Activated CD8-positive, alpha-beta T cell treated with anti-CD3 and anti-CD28 coated beads for 36 hours (primary cell): ENCODE measurements at regions not wholly inside any gene's neighbourhood (a gene's known extent, or its start where the extent isn't known, plus 50 kb on each side); places are given as distances from the start of the nearest gene placed in this dataset.

Source experiments
- ATAC-seq: fragments of 200-7000 bp; cut with Tn5 transposase; one replicate; pipeline ENCODE4 v1.10.0; 2021; ENCODE audit warnings: mild to moderate bottlenecking, moderate library complexity
- CTCF ChIA-PET: fragments of 350-600 bp; sonication (Branson Sonifier 250); formaldehyde crosslinking; loops from one replicate; lab custom pipeline; 2021; ENCODE audit warnings: antibody characterized with exemption; lab: Charles Lee
- POLR2A ChIA-PET: fragments of 350-600 bp; sonication (Branson Sonifier 250); formaldehyde crosslinking; loops from one replicate; lab custom pipeline; 2021; ENCODE audit warnings: antibody characterized with exemption; lab: Charles Lee
- DNase-seq: peaks from one replicate; pipeline ENCODE4 v3.0.0-alpha.2; 2020
- H3K27ac Mint-ChIP-seq: one replicate; pipeline ENCODE4 v1.8.0; 2021; ENCODE audit warnings: mild to moderate bottlenecking, mixed read lengths
- H3K27me3 Mint-ChIP-seq: one replicate; pipeline ENCODE4 v1.8.0; 2021; ENCODE audit warnings: mixed read lengths
- H3K36me3 Mint-ChIP-seq: one replicate; pipeline ENCODE4 v1.8.0; 2021; ENCODE audit warnings: low read depth, mixed read lengths
- H3K4me1 Mint-ChIP-seq: one replicate; pipeline ENCODE4 v1.8.0; 2021; ENCODE audit warnings: low read depth, mixed read lengths
- H3K4me3 Mint-ChIP-seq: one replicate; pipeline ENCODE4 v1.8.0; 2021; ENCODE audit warnings: mild to moderate bottlenecking, moderate library complexity, mixed read lengths
- H3K9me3 Mint-ChIP-seq: one replicate; pipeline ENCODE4 v1.8.0; 2021; ENCODE audit warnings: mixed read lengths
- CTCF ChIP-seq: fragments of 200-600 bp; IDR thresholded peaks from one replicate; pipeline ENCODE4 v1.8.0; 2022; ENCODE audit warnings: antibody characterized with exemption, mild to moderate bottlenecking
- intact Hi-C: fragments of 100-400 bp; cut with micrococcal nuclease; formaldehyde crosslinking; loops from one replicate; pipeline ENCODE4 v1.10.0; 2022

DNA sequence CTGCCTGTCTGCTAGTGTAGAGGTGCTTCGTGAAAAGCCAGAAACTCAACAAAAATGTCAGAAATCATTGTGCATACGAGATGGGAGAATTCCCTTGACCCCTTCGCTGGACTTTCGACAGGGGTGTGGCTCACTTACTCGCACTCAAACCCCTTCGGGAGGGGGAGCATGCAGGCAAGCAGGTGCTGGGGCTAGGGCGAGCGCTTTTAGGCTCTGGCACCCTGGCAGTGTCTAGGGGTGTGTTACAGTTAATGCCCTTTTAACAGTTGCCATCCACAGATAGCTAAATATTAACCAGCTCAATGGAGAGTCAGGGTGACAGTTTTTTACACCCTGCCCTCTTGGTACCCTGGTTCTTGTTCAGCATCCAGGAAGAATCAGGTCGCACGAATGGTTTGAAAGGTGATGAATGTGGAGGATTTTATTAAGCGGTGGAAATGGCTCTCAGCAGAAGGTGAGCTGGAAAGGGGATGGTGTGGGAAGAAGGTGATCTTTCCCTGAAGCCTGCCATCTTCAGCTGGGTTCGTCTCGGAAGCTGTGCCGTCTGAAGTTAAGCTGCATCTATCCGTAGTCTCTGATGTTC, 59.6 kb upstream of the SHANK2 start:
- POLR2A ChIA-PET: no interaction called here
- intact Hi-C loops: no loop called here

GRCh38 chr11:71311176-71311925, 59.0 kb upstream of the SHANK2 start:
- DNase-seq: no peak
- Mint-ChIP-seq H3K4me1 (no peaks in the 10 kb centered on the region), H3K4me3 (no peak overlapping the region), H3K27me3 (peaks cover 2% of the 10 kb centered on the region), H3K27ac (no peak overlapping the region), H3K9me3 (no peaks in the 10 kb centered on the region), H3K36me3 (no peaks in the 10 kb centered on the region)
- ChIA-PET POLR2A (no interaction called here), CTCF (no interaction called here)
- no peak for ATAC-seq
- intact Hi-C loops: no loop called here
- no peak for TF ChIP-seq CTCF

More for the DNA sequence above, 59.6 kb upstream of the SHANK2 start:
- no peak for ATAC-seq
- TF ChIP-seq CTCF: no peak
- H3K4me1 Mint-ChIP-seq: no peaks in the 10 kb centered on the region
- peaks cover 2% of the 10 kb centered on the region for H3K27me3 Mint-ChIP-seq
- H3K27ac Mint-ChIP-seq: no peak overlapping the region
- no peaks in the 10 kb centered on the region for H3K9me3 Mint-ChIP-seq
- DNase-seq: no peak
- H3K36me3 Mint-ChIP-seq: no peaks in the 10 kb centered on the region
- H3K4me3 Mint-ChIP-seq: no peak overlapping the region
- CTCF ChIA-PET: no interaction called here

GRCh38 chr11:71310184-71310583, 57.8 kb upstream of the SHANK2 start:
- no peaks in the 10 kb centered on the region for H3K9me3 Mint-ChIP-seq
- DNase-seq: no peak
- H3K4me3 Mint-ChIP-seq: no peak overlapping the region
- H3K27ac Mint-ChIP-seq: no peak overlapping the region
- CTCF ChIA-PET: no interaction called here
- peaks cover 2% of the 10 kb centered on the region for H3K27me3 Mint-ChIP-seq
- intact Hi-C loops: no loop called here
- no peak for TF ChIP-seq CTCF
- POLR2A ChIA-PET: no interaction called here
- H3K4me1 Mint-ChIP-seq: no peaks in the 10 kb centered on the region
- no peaks in the 10 kb centered on the region for H3K36me3 Mint-ChIP-seq
- no peak for ATAC-seq

DNA sequence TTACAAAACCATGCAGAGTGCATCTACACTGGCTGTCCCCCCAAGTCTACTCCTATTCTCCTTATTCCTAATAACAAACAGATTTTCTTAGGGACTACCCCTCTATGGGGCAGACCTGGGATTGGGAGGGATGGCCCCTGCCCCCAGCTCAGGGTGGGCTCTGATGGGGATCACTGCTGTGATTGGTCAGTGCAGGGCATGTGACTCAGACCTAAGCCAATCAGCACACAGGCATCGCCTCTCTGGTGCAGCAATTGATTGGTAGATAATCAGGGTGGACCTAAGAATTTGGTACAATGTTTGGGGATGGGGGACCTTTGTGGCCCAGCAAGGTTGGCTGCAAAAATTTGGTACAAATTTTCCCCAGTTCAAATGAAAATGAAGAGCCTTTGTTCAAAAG, 57.2 kb upstream of the SHANK2 start:
- ChIA-PET CTCF (no interaction called here), POLR2A (no interaction called here)
- H3K4me1 Mint-ChIP-seq: no peaks in the 10 kb centered on the region
- no peak for DNase-seq
- intact Hi-C loops: no loop called here
- H3K4me3 Mint-ChIP-seq: no peak overlapping the region
- no peaks in the 10 kb centered on the region for H3K9me3 Mint-ChIP-seq
- no peak overlapping the region for H3K27ac Mint-ChIP-seq
- no peak for TF ChIP-seq CTCF
- peaks cover 2% of the 10 kb centered on the region for H3K27me3 Mint-ChIP-seq
- ATAC-seq: no peak
- H3K36me3 Mint-ChIP-seq: no peaks in the 10 kb centered on the region

DNA sequence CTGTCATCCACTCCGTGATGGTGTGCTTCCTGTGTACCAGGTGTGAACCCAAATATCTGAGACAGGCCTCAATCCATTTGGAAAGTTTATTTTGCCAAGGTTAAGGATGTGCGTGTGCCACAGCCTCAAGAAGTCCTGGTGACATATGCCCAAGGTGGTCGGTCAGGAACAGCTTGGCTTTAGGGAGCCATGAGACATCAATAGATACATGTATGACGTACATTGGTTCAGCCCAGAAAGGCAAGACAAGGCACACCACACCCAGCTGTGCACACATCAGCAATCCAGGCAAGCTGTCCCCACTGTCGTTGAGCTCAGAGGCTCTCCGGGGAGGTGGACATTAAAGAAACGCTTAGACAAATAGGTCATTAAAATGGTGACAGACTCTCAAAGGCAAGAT, 56.8 kb upstream of the SHANK2 start:
- Mint-ChIP-seq H3K4me3 (no peak overlapping the region), H3K36me3 (no peaks in the 10 kb centered on the region), H3K27me3 (peaks cover 2% of the 10 kb centered on the region), H3K9me3 (no peaks in the 10 kb centered on the region), H3K4me1 (no peaks in the 10 kb centered on the region), H3K27ac (no peak overlapping the region)
- intact Hi-C loops: no loop called here
- DNase-seq (no peak), ATAC-seq (no peak)
- POLR2A ChIA-PET: no interaction called here
- TF ChIP-seq CTCF: no peak
- CTCF ChIA-PET: no interaction called here
